GM12865 (cell line): ENCODE measurements at regions not wholly inside any gene's neighbourhood (a gene's known extent, or its start where the extent isn't known, plus 50 kb on each side); places are given as distances from the start of the nearest gene placed in this dataset.
"Not testable (repeated sequence)": the region's sequence is repeated elsewhere in the genome, so short reads cannot be mapped to it uniquely, and the experiment has no call there.

Source experiments
- DNase-seq: peaks from one replicate; pipeline ENCODE4 v3.0.0; 2010; ENCODE audit warnings: low read depth
- H3K4me3 ChIP-seq: 2 replicates; pipeline ENCODE4 v1.5.1; 2011; ENCODE audit warnings: mild to moderate bottlenecking, low read depth, low read length, control low read depth
- TF ChIP-seq, protein P1 (sequence below): IDR thresholded peaks from 2 replicates; pipeline ENCODE4 v1.5.1; 2011; ENCODE audit warnings: low read length, control low read depth, low read depth, inconsistent platforms; ENCODE audit not compliant: insufficient read depth; ENCODE audit errors: missing control alignments

DNA sequence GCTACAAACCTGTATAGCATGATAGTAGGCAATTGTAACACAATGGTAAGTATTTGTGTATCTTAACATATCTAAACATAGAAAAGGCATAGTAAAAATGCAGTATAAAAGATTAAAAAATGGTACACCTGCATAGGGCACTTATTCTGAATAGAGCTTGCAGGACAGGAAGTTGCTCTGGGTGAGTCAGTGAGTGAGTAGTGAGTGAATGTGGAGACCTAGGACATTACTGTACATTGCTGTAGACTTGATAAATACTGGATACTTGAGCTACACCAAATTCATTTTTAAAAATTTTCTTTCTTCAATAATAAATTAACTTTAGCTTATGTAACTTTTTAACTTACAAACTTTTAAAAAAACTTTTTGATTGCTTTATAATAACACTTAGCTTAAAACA is 68.2 kb upstream of the MAML3 start:
- TF ChIP-seq, protein P1, sequence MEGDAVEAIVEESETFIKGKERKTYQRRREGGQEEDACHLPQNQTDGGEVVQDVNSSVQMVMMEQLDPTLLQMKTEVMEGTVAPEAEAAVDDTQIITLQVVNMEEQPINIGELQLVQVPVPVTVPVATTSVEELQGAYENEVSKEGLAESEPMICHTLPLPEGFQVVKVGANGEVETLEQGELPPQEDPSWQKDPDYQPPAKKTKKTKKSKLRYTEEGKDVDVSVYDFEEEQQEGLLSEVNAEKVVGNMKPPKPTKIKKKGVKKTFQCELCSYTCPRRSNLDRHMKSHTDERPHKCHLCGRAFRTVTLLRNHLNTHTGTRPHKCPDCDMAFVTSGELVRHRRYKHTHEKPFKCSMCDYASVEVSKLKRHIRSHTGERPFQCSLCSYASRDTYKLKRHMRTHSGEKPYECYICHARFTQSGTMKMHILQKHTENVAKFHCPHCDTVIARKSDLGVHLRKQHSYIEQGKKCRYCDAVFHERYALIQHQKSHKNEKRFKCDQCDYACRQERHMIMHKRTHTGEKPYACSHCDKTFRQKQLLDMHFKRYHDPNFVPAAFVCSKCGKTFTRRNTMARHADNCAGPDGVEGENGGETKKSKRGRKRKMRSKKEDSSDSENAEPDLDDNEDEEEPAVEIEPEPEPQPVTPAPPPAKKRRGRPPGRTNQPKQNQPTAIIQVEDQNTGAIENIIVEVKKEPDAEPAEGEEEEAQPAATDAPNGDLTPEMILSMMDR: no peak
- DNase-seq: no peak
- no peak overlapping the region for H3K4me3 ChIP-seq

DNA sequence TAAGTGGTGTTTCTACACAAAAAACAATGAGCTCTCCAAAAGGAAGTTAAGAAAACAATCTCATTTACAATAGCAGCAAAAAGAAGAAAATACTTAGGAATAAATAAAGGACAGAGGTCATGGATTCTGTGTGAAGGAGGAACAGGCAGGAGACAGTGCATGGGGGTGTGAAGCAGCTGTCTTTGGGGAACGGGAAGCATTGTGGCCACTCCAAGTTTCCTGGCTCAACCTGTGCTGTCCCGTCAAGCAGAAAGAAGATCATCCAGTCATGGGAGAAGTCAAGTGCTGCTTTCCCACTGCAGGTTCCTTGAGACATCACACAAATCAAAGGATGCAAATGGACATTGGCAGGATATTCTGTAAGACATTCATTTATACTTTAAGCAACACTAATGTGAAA is 66.1 kb upstream of the MAML3 start:
- H3K4me3 ChIP-seq: no peak overlapping the region
- no peak for DNase-seq
- TF ChIP-seq, protein P1: no peak

DNA sequence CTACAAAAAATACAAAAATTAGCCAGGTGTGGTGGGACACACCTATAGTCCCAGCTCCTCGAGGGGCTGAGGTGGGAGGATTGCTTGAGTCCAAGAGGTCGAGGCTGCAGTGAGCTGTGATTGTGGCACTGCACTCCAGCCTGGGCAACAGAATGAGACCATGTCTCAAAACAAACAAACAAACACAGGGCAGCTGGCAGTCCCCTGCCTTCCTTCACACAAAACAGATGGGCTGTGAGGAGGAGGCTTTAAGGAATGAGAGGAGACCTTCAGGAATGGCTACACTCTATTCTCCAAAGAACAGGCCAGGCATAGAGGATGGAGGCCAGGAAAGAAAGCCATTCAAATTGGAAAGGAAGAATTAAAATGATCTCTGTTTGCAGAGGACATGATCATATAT is 65.6 kb upstream of the MAML3 start:
- no peak for DNase-seq
- H3K4me3 ChIP-seq: no peak overlapping the region
- TF ChIP-seq, protein P1: no peak

DNA sequence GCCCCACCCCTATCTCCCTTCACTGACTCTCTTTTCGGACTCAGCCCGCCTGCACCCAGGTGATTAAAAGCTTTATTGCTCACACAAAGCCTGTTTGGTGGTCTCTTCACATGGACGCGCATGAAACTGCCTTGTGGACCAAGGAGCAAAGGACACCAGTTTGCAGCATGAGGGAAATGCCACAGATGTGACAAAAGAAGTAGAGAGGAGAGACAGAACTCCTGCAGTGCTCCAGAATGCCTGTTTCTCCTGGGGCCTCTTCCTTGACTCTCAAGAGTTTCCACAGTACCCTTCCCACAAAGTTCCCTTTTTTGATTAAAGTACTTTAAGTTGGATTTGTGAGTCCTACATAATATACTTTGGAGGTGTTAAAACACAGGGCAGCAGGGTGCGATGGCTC is 65.1 kb upstream of the MAML3 start:
- not testable (repeated sequence) for H3K4me3 ChIP-seq, DNase-seq

DNA sequence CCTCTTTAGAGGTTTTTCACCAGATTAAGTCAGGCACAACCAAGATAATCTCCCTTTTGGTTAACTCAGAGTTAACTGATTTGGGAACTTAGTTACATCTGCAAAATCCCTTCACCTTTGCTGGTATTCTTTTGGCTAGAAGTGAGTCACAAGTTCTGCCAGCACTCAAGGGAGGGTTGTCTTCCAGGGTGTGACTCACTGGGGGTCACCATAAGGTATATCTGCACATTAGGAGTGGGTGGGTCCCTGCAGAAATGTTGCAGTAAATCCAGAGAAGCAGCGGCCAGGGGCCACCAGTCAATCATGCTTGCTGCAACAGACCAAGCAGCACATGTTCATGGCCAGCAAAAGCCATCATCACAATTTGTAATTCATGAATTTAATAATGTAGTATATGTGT is 59.8 kb upstream of the MAML3 start:
- TF ChIP-seq, protein P1: no peak
- no peak for DNase-seq
- no peak overlapping the region for H3K4me3 ChIP-seq

DNA sequence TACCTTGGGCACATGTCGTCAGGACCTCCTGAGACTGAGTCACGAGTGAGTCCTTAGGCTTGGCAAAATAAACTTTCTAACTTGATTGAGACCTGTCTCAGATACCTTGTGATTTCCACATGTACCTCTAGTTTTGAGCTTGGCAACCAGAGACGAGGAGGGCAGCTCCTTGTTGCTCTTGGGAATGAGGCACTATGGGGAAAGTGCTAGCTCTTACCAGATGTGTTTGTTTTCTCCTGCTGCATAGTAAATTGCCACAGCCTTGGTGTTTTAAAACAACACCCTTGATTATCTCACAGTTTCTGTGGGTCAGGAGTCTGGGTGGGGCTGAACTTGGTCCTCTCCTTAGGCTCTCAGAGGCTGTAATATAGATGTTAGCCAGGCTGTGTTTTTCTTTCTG is 59.1 kb upstream of the MAML3 start:
- no peak overlapping the region for H3K4me3 ChIP-seq
- DNase-seq: no peak
- TF ChIP-seq, protein P1: no peak

DNA sequence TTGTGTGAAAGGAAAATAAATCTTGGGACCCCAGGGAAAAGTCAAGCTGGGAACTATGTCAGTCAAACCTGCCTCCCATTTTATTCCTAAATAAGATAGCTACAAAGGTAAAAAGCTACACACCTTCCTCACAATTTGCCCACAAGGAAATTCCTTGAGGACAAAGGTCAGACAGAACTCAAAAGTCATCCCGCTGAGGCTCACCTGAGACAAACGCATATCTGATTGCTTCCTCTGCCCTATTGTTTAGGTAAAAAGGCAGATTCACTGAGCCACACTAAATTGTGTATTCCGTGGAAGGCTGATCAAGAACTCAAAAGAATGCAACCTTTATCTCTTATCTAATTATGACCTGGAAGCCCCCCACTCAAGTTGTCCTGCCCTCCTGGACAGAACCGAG is 58.7 kb upstream of the MAML3 start:
- TF ChIP-seq, protein P1: no peak
- no peak overlapping the region for H3K4me3 ChIP-seq
- DNase-seq: no peak

DNA sequence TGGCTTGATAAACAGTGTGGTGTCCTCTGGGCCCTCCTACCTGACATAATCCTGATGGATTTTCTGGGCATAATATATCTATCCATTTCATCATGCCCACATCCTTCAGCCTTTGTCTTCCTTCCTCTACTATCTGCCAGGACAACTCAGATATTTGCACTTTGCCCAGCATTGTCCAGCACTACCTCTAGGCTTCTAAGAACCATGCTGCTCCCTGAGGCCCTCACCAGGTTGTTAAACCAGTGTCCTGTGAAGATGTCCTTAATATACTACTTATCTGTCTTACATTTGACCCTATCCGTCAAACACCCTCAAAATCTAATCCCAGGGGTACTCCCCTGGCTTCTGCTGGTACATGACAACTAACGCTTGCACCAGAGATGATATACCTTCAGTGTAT is 58.2 kb upstream of the MAML3 start:
- TF ChIP-seq, protein P1: no peak
- DNase-seq: no peak
- H3K4me3 ChIP-seq: no peak overlapping the region
